ENCODE measurements at regions not wholly inside any gene's neighbourhood (a gene's known extent, or its start where the extent isn't known, plus 50 kb on each side); places are given as distances from the start of the nearest gene placed in this dataset.

DNA sequence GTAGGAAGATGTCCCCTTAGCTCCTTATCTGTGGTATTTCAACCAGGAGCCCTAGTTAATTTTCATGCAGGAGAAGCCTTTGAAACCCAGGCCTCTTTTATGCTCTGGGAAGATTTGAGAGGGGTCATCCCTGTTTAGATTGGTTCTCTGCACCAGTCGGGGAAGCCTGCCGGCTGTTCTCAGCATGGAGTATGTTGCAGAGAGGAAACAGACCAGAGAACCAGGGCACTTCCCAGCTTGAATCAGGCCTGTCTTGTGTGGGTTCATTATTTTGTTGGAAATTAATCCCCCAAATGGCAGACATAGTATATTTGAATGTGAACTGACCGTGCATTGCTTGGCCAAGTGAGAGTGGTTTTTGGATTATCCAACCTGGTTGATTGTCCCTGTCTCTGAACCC lies 1082.1 kb upstream of the RBFOX1 start:
- no peak for DNase-seq

DNA sequence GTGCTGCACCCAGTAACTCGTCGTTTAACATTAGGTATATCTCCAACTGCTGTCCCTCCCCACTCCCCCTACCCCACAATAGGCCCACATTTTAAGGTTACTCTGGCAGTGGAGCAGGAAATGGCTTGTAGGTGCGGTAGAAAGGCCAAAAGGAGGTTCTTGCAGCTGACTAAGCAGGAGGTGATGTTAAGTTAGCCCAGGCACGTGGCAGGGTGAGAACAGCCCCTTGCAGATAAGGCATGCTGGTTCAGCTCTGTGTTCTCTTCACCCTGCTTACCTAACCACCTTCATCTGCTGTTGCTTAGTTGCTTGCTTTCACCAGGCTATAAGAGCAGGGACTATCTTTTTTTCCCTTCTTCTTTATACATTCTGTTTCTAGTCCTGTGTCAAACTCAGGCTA lies 1082.8 kb upstream of the RBFOX1 start:
- no peak for DNase-seq

DNA sequence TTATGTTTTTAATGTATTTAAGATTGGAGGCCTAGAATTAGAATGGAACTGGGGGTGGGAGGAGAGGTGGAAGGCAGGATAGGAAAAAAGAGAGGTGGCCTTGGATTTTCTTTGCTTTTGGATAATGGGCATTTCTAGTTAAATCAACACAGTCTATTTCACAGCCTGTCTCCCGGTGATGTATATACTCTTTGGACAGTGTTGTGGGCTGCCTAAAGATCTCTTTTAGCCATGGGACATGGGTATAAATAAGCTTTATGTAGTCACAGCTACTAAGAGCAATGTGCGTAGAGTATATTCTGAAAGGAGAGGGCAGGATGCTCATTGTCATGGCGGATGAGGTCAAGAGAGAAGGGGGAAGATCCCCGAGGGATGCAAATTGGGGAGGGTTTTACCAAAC lies 1084.4 kb upstream of the RBFOX1 start:
- no peak for DNase-seq

DNA sequence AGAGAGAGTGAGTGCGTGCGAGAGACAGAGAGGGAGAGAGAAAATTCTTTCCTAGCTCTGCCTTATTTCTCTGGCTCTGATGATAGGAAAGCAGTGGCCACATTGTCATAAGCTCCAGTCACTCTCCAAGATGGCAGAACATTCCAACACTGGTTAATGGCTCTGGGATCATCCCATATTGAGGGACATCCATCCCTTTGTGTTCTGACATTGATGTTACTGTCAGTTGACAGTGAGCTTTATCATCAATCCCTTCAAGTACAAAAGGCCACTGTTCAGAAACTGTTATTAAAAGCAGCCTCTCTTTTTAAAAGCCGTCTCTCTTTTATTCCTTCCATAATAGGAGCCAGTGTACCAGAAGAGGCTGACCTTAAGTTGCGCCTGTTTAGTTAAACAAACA lies 1084.9 kb upstream of the RBFOX1 start:
- DNase-seq = no peak

DNA sequence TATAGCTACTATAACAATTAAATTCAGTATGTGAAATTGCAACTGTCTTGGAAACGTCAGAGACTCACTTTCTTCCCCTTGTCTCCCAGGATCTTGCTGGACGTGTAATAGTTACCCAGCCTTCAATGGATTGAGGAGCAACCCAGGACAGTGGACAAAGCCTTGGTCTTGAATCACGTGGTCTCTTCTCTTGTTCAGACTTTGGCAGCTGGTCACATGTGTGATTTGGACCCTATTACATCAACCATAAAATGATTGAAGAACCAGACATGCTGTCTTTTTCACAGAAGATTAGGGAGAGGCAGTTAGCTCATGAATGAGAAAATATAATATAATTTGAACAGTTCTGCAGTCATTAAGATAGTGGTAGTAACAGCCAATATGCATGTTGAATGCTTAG lies 1085.5 kb upstream of the RBFOX1 start:
- DNase-seq = no peak

DNA sequence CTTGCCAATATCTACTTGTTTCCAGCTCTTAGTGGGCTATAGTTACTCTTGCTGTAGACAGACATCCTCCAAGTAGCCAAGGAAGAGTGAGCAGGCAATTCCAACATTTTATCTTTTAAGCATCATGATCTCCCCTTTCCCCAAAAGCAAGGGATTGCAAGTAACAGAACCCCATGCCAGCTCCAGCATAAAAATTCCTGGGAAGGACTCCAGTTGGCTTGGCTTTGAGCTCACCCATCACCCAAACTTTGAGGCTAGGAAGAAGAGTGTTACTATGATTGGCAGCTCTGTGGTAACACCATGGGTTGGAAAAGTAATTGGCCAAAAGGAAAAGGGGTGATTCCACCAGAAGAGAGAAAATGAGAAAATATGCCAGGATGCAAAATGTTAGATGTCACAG lies 1086.4 kb upstream of the RBFOX1 start:
- no peak for DNase-seq

DNA sequence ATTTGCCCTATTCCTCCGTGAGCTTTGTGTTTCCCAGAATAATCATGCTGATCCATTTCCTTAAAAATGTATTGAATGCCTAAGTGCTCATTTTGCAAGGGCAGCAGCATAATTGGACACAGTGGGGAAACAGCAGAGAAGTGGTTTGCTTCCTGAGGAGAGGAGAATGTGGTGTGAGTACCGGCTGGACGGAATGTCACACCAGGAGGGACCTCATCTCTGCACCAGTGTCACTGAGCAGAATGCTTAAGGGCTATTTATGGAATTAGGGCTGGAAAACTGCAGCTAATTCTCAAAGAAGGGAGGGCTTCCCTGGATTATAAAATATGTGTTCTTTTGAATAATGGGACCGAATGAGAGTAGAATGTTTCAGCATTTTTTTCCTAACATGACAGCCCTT lies 1100.6 kb upstream of the RBFOX1 start:
- no peak for DNase-seq

DNA sequence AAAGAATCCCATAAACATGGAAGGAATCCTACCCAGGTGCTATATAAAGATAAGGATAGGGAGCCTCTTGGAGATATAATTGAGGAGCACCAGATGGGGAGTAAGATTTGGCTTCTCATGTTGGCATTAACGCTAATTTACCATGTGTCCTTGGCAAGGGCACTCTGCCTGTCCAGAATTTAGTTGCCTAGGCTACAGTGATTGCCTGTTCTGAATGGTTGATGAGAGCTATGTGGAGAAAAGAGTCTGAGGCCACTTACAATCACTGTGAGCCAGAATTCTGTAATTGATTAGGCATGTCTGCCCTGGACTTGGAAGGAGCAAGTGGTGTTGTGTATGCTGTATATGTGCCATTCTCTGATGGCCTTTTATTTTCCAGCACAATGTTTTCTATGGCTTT lies 1101.2 kb upstream of the RBFOX1 start:
- DNase-seq = no peak

DNA sequence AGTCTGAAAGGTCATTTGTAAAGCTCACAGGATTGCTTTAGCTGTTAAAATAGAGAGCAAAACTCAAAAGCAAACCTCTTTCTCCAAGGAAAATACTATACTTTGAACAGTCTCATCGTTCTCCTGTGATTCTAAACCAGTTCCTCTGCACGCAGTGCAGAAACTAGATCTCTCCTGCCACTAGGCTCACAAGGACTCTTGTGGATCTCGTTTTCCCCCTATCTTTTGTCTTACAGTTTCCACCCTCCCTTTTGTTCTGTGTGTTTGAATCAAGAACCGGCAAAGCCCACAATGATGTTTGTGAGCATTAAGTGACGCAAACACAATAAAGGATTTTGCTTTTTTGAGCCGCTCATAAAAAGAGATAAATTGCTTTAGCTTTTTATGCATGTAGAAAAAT lies 1103.5 kb upstream of the RBFOX1 start:
- no peak for DNase-seq

DNA sequence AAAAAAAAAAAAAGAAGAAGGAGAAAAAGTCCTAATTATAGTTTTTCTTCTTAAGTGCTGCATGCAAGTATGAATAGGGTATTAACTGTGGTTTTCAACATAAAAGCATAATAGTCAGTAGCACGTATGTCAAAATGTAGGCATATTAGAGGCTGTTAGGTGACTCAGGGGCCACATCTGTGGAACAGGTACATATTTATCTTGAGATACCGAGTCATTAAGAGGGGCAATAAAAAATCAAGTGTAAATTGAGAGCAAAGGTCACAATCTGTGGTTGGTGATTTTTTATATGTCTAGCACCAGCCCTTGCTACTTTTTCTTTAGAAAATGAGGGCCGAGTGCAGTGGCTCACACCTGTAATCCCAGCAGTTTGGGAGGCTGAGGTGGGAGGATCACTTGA lies 1113.8 kb upstream of the RBFOX1 start:
- DNase-seq = no peak

DNA sequence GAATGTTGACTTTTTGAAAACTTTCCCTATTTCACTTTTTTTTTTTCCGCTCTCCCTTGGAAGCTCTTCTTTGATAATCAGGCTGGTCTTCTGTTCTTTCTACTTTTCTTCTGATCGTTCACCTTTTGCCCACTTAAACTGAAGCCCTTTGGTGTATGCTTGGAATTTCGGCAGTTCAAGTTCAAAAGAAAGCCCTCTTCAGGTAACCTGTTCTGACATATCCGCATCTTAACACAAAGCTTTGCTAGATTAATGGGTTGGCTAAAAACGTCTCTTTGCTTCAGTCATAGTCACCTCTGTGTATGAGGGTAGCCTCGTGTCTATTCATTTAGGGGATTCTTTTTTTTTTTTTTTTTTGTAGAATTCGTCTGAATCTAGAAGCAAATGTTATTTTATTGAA lies 1115.8 kb upstream of the RBFOX1 start:
- no peak for DNase-seq

DNA sequence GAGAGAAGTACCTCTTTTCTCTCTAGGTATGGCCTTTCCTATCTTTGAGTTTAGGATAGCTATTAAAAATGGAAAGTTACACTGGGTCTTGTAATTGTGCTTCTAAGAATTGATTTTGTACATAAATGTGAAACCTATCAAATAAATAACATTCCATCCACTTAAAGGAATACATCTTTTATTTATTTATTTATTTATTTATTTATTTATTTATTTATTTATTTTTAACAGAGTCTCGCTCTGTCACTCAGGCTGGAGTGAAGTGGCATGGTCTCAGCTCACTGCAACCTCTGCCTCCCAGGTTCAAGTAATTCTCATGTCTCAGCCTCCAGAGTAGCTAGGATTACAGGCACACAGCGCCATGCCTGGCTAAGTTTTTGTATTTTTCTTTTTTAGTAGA lies 1114.0 kb upstream of the EEF2KMT start:
- DNase-seq = no peak

DNA sequence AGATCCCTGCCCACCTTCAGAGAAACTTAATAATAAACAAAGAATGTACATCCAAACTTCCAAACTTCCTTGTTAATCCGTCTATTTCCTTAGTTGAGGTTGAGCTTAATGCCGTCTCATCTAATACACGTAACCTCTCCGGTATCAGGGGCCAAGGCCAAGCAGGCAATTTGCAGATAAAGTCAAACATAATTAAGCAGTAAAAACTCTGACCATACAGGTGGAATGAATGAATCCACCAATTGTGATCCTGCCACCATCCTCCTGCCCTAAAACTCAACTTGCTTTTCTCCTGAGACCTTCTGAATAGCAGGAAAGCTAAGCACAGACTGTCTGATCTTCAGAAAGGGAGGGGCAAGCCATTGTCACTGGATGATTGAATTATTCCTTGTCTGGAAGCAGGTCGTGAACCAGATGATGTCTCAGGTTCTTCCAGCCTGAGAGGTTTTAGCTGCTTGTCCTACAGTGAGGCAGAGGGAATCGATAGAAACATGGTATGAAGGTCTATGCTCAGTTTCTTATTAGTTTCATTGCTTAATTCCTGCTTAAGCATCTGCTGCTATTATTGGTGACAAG lies 1111.8 kb upstream of the EEF2KMT start:
- DNase-seq = no peak

DNA sequence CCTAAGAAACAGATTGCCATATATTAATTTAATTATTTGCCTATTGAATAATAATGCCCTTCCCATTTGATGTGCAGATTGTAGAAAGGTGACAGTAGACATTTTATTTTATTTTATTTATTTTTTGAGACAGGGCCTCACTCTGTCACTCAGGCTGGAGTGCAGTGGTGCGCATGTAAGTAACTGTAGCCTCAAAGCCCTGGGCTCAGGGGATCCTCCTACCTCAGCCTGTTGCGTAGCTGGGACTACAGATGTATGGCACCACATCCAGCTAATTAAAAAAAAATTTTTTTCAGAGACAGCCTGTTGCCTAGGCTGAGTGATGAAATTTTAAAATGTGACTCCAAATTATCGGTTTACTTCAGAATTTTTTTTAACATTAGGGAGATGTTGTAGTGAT lies 1110.0 kb upstream of the EEF2KMT start:
- DNase-seq = no peak

DNA sequence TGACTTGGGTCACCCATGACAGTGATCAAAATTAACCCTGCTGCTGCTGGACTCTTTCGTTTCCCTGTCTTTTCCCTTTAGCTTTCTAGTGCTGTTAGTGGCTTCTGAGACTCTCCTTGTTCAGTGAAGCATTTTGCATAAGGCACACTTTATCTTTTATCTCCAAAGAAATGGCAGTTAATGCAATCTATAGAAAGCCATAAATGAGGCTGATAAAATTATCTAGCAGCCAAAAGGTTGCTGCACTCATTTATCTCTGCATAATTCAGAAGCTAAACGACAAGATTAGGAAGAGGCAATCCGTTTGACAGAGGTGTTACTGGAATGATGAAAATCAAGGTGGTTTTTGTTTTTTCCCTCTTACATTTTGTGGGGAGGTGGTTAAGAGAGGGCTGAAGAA lies 1109.5 kb upstream of the EEF2KMT start:
- no peak for DNase-seq

DNA sequence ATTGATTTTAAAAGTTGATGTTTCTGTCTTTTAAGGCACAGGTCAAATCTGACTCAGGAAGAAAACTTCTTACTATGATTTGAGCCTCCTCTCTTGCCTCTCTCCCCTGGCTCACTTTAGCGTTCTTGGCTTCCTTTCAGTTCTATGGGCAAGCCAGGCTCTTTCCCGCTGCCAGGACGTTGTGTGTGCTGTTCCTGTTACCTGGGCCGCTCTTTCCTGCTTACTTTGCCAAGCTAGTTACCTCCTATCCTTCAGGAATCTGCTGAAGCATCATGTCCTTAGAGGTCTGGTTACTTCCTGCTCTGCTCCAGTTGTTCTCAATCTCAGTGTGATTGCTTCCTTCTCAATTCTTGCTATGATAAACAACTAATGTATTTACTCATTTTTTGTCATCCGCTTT lies 1108.5 kb upstream of the EEF2KMT start:
- DNase-seq = no peak

DNA sequence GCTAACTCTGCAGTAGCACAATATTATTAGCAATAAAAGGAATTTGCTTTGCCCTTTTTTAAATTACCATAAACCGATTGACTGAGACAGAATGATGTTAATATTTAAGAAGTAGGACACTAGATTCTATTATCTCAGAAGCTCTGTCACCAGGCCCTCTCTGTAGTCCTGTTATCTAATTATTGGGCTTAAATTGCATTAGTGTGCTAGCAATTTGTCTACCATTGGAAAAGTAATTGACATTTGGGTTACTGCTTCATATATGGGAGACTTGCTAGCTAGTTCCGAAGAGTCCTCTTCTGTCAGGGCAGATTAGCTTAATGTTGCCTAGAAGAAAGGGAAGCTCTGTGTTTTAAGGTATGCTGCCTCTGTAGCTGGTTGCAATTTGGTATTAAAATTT lies 1107.3 kb upstream of the EEF2KMT start:
- no peak for DNase-seq

DNA sequence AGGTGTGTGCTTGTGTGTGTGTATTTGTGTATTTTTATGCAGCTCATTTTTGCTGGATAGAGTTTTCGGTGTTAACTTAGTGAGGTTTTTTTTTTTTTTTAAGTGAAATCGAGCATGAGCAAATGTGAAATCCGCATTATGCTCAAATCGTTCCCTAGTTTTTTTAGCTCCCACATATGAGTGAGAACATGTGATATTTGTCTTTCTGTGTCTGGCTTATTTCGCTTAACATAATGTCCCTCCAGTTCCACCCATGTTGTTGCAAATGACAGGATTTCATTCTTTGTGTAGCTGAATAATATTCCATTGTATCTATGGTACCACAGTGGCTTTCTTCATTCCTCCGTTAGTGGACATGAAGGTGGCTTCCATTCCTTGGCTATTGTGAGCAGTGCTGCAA lies 1103.3 kb upstream of the EEF2KMT start:
- no peak for DNase-seq

DNA sequence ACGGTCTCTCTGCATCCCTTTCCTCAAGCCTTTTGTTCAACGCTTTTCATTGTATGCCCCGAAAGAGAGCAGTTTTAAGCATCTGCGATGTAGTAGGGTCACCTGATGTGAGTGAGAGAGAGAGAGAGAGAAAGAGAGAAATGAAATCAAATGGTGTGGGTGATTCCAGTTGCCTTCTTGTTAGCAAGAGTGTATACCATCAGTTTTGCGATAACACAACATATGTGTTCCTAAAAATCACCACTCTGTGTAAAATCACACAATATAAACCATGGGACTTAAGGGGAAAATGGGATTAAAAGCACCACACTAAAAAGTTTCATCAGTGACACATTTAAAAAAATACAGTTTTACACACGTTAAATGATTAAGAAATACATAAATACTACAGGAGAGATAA lies 1102.7 kb upstream of the EEF2KMT start:
- no peak for DNase-seq

DNA sequence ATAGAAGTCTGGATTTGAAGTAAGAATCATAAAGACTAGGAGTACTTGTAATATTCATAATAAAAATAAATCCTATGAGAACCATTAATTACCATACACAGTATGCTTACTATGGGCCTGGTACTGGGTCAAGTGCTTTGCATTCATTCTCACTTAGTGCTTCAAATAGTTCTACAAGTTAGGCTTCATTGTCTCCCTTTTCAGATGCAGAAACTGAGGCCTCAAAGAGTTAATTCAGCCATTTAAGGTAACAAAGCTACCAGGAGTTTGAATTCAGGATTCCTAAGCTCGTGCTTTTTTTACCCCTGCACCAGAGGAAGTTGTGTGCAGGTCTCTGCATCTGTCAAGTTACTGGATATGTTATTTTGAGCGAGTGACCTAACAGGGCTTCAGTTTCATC lies 1098.4 kb upstream of the EEF2KMT start:
- no peak for DNase-seq

DNA sequence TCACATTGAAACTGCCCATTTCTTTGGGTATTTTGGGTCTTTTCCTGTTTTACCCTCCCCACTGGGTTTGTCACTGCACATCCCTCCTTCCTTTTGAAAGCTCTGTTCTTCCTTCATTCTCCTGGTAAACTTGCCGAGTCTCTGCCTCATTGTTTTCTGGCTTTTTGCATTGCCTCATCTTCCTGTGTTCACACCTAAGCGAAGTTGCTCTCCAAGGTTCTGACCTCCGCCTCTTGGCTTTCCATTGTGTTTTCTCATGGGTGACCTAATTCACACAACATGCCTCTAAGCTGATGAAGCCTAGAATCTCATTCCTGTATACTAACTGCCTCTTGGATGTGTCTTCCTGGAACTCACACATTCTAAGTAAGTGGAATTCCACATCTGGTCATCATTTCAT lies 1096.1 kb upstream of the EEF2KMT start:
- DNase-seq = no peak

DNA sequence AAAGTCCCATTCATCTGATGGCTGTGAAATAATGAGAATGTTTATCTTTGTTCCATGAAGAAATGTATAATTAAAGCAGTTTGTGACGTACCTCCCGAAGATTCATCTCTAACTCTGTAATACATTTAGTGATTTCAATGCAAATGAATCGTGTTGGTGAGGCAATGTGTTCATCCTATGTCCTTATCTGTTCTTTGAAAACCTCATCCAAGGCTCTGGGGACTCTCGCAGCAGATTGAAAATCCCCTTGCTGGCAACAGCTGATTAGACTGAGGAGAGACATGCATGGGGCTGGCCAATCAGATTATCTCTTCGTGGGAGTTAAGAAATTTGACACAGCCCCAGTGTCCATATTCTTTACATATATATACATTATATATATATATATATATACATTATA lies 1095.4 kb upstream of the EEF2KMT start:
- no peak for DNase-seq

DNA sequence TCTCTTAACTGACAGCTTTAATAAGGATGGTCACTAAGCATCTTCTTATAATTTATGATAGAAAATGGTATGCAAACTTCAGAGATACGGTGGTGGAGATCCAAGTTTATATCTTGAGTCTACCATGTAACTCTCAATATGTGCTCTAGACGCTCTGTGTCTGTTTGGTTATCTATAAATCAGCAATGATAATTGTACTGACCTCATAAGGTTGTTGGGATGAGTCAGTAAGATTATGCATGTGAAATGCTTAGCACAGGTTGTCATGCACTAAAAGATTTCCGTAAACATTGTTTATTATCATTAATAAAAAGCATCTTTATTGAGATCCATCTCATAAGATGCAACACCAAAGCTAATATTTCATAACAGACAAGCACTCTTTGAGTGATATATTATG lies 1094.9 kb upstream of the EEF2KMT start:
- no peak for DNase-seq

DNA sequence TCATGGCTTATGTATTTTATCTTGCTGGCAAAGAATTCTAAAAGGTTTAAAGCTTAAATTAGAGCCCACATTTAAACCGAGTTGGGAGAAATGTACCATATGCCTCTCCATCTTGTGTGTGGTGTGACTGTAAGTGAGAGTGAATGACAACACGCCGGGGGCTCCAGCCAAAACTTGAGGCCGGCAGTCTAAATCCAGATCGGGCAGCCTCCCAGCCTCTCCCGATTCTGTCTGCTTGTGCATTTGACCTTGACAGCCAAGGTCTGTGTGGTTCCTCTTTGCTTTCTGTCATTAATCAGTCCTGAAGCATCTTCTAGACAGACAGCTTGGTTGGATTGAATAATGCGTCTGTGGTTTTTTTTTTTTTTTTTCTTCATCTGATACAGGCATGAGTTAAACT lies 1093.2 kb upstream of the EEF2KMT start:
- DNase-seq = no peak

DNA sequence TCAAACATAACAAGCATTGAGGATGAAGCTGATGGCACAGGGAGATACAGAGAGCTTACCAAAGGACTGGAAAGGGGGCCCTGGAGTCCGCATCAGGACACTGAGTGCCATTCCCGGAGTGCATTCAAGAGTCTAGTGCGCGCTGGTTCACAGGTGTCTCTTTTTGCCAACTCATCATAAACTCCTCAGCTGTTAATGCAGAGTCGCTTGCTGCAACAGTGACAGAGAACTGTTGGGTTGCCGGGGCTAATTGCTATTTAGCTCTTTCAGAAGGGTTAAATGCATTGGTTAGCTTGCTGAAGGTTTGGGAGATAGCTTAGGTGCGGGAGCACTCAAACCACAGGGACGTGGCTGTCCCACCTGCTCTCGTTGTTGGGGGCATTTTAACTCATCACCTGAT lies 1091.6 kb upstream of the EEF2KMT start:
- DNase-seq = no peak

DNA sequence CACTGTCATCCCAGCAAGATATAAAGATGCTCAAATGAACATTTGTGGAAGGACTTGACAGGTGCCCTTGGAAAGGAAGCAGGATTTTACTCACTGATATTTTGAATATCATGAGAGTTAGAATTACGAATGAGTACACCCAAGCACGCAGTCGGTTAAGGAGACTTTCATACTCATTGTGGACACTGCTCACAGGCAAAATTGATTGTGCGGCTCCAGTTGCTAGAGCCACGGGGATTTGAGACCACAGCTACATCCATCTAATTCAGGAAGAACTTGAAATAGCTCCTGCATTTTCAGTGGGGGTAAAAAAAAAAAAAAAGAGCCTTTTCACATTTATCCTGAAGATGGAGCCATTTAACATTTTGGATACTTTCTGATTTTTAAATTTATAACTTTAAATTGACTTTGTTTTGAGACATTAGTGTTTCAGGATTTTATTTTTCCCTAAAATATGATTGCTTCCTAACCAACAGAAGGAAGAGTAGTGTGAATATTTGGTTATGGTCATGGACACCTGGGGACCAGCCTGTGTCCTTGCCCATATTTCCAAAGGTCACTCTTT lies 1080.1 kb upstream of the EEF2KMT start:
- DNase-seq = no peak

Data from activated CD4-positive, alpha-beta T cell treated with anti-CD3 and anti-CD28 coated beads, Interleukin-2, amount 50 U/mL, for 1 hour (primary cell).